ENCODE measurements at regions not wholly inside any gene's neighbourhood (a gene's known extent, or its start where the extent isn't known, plus 50 kb on each side); places are given as distances from the start of the nearest gene placed in this dataset.

DNA sequence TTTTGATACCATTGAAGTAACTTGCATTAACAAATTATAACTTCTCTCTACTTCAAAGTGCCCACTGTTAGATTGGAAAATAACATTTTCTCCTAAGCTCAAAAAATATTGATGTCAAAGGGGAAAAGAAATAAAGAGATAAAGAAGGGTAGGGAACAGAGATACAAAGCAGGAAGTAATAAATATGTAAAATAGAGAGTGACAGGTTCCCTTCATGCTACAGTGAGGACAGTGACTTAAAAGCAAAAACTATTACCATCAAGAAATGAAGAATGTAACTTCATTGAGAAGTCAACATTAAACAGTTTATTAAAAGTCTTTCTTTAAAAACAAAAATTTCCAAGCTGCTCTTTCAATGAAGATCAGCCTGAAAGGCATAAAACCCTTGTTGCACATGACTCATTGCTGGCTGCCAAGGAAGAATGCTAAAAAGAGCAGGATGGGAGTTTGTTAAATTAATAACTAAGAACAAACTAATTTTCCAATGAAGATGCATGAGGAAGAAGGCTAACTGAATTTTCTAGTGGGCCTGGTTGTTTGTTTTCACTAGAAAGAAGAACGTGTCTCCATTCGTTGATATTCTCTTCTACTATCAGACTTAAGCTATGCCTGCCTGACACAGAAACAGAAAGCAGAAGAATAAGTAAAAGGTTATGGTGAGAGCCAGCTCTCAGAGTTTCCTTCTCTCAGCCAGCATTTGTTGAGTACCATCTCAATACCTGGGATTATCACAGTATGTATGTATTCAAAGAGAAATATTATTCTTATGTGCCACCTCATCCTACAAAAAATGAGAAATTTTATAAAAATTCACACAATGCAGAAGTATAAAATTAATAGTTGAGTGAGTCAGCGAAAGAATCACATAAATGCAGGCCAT lies 197.8 kb upstream of the NREP start:
- ChIA-PET POLR2A (ENCODE audit: low non-redundant PET) (no interaction called here), CTCF (no interaction called here)
- H3K9me3 ChIP-seq (ENCODE audit: low read depth, low read length, poor library complexity, severe bottlenecking), result no peaks in the 10 kb centered on the region
- H3K27ac ChIP-seq (ENCODE audit: low read depth, low read length, poor library complexity, severe bottlenecking), result no peak overlapping the region
- H3K4me3 ChIP-seq (ENCODE audit: low read depth, low read length, poor library complexity, severe bottlenecking), result no peak overlapping the region
- DNase-seq (ENCODE audit: low spot score), result no peak
- H3K27me3 ChIP-seq (replicated peaks; ENCODE audit: insufficient read depth, low read depth, low read length, poor library complexity), result no peaks in the 10 kb centered on the region
- TF ChIP-seq EZH2 (IDR thresholded peaks at IDR 0.05; ENCODE audit: borderline replicate concordance, low read depth, low read length, poor library complexity, severe bottlenecking), result no peak
- TF ChIP-seq, protein P1, sequence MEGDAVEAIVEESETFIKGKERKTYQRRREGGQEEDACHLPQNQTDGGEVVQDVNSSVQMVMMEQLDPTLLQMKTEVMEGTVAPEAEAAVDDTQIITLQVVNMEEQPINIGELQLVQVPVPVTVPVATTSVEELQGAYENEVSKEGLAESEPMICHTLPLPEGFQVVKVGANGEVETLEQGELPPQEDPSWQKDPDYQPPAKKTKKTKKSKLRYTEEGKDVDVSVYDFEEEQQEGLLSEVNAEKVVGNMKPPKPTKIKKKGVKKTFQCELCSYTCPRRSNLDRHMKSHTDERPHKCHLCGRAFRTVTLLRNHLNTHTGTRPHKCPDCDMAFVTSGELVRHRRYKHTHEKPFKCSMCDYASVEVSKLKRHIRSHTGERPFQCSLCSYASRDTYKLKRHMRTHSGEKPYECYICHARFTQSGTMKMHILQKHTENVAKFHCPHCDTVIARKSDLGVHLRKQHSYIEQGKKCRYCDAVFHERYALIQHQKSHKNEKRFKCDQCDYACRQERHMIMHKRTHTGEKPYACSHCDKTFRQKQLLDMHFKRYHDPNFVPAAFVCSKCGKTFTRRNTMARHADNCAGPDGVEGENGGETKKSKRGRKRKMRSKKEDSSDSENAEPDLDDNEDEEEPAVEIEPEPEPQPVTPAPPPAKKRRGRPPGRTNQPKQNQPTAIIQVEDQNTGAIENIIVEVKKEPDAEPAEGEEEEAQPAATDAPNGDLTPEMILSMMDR (conservative IDR thresholded peaks at IDR 0.05; ENCODE audit: low read depth, low read length), result no peak
- no peaks in the 10 kb centered on the region for H3K36me3 ChIP-seq (ENCODE audit: insufficient read depth, low read length, poor library complexity, severe bottlenecking)
- no TSS peak for BruUV-seq (replicated peaks)
- no peaks in the 10 kb centered on the region for H3K4me1 ChIP-seq (ENCODE audit: insufficient read depth, low read length, poor library complexity, severe bottlenecking)
- intact Hi-C loops (cut with micrococcal nuclease; ENCODE audit: unreplicated experiment), result no loop called here

DNA sequence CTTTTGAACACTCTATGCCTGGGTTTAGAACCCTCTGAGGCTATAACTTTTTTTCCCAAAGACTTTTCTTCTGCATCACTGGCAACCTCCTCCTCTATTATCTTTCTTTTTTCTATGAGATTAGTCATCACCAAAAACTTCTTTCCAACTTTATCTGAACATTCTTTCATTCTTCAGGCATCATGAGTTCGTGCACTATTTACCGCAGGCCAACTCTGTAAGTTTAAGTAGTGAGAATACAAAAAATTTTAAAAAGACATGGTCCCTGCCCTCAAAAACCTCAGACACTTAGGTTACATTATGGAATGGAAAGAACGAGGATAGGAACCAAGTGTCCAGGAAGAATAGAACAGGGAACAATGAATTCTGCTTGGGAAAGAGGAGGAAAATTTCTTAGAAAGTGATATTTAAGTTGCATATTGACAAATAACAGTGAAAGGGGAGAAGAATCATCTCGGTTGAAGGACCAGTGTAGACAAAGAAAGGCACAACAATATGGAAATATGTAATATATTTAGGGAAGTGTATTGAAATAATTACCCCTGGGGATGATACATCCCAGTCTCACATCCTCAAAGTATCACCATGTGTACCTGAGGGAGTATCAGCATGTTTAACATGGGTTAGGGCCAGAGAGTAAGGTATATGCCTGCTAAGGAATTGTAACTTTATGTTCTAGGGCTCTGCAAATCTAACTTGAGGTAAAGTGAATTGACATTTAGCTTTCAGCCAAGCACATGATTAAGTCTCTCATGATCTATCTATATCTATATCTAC lies 196.5 kb upstream of the NREP start:
- Histone ChIP-seq H3K27ac (ENCODE audit: low read depth, low read length, poor library complexity, severe bottlenecking) (no peak overlapping the region), H3K4me3 (ENCODE audit: low read depth, low read length, poor library complexity, severe bottlenecking) (no peak overlapping the region), H3K27me3 (replicated peaks; ENCODE audit: insufficient read depth, low read depth, low read length, poor library complexity) (no peaks in the 10 kb centered on the region), H3K36me3 (ENCODE audit: insufficient read depth, low read length, poor library complexity, severe bottlenecking) (no peaks in the 10 kb centered on the region), H3K4me1 (ENCODE audit: insufficient read depth, low read length, poor library complexity, severe bottlenecking) (no peaks in the 10 kb centered on the region), H3K9me3 (ENCODE audit: low read depth, low read length, poor library complexity, severe bottlenecking) (no peaks in the 10 kb centered on the region)
- CTCF ChIA-PET, result no interaction called here
- POLR2A ChIA-PET (ENCODE audit: low non-redundant PET), result no interaction called here
- no TSS peak for BruUV-seq (replicated peaks)
- intact Hi-C loops (cut with micrococcal nuclease; ENCODE audit: unreplicated experiment), result no loop called here
- TF ChIP-seq EZH2 (IDR thresholded peaks at IDR 0.05; ENCODE audit: borderline replicate concordance, low read depth, low read length, poor library complexity, severe bottlenecking), result no peak
- TF ChIP-seq, protein P1 (conservative IDR thresholded peaks at IDR 0.05; ENCODE audit: low read depth, low read length), result no peak
- DNase-seq (ENCODE audit: low spot score), result no peak

DNA sequence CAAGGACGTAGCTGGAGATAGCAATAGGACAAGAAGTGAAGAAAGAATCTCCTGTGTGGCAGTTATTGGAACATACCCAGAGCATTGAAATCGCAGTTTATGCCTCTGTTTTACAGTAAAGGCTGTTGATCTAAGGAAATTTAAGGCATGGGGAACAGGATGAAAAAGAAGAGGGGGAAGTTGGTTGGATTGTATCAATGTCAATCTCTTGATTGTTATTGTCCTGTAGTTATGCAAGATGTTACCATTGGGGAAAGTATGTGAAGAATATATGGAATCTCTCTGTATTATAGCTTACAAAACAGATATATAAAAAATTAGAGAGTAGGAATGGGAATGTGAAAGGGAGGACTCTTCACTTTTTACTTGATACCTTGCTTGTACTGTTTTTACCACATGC lies 195.6 kb upstream of the NREP start:
- POLR2A ChIA-PET (ENCODE audit: low non-redundant PET), result no interaction called here
- H3K4me3 ChIP-seq (ENCODE audit: low read depth, low read length, poor library complexity, severe bottlenecking), result no peak overlapping the region
- H3K9me3 ChIP-seq (ENCODE audit: low read depth, low read length, poor library complexity, severe bottlenecking), result no peaks in the 10 kb centered on the region
- no peaks in the 10 kb centered on the region for H3K4me1 ChIP-seq (ENCODE audit: insufficient read depth, low read length, poor library complexity, severe bottlenecking)
- no peaks in the 10 kb centered on the region for H3K27me3 ChIP-seq (replicated peaks; ENCODE audit: insufficient read depth, low read depth, low read length, poor library complexity)
- H3K27ac ChIP-seq (ENCODE audit: low read depth, low read length, poor library complexity, severe bottlenecking), result no peak overlapping the region
- no peak for TF ChIP-seq EZH2 (IDR thresholded peaks at IDR 0.05; ENCODE audit: borderline replicate concordance, low read depth, low read length, poor library complexity, severe bottlenecking)
- TF ChIP-seq, protein P1 (conservative IDR thresholded peaks at IDR 0.05; ENCODE audit: low read depth, low read length), result no peak
- DNase-seq (ENCODE audit: low spot score), result no peak
- intact Hi-C loops (cut with micrococcal nuclease; ENCODE audit: unreplicated experiment), result no loop called here
- H3K36me3 ChIP-seq (ENCODE audit: insufficient read depth, low read length, poor library complexity, severe bottlenecking), result no peaks in the 10 kb centered on the region
- CTCF ChIA-PET, result no interaction called here
- no TSS peak for BruUV-seq (replicated peaks)

Measured in A673 (cell line).